CD4-positive, alpha-beta T cell treated with Interleukin-2 at 100 ng/mL for 4 hours (primary cell): ENCODE measurements at regions not wholly inside any gene's neighbourhood (a gene's known extent, or its start where the extent isn't known, plus 50 kb on each side); places are given as distances from the start of the nearest gene placed in this dataset.

Source experiments
- DNase-seq: peaks from one replicate; pipeline ENCODE4 v3.0.0-alpha.2; 2020; ENCODE audit warnings: low spot score

GRCh38 chrY:14139521-14139920 is 83.5 kb downstream of the VCY1B start:
- no peak for DNase-seq

- DNase-seq, result no peak
Observed at GRCh38 chrY:14145614-14146013, 89.6 kb downstream of the VCY1B start.

- peak; percentile 16 for DNase-seq
Observed at GRCh38 chrY:14182776-14183175, 126.7 kb downstream of the VCY1B start.

GRCh38 chrY:14222014-14222413 is 166.0 kb downstream of the VCY1B start:
- no peak for DNase-seq

GRCh38 chrY:14231703-14232102 is 175.7 kb downstream of the VCY1B start:
- no peak for DNase-seq

- DNase-seq, result no peak
Observed at GRCh38 chrY:14235070-14235469, 179.0 kb downstream of the VCY1B start.

- no peak for DNase-seq
Observed at GRCh38 chrY:14238277-14238676, 182.2 kb downstream of the VCY1B start.

- DNase-seq, result no peak
Observed at GRCh38 chrY:14246948-14247347, 190.9 kb downstream of the VCY1B start.

GRCh38 chrY:14248878-14249576 is 193.0 kb downstream of the VCY1B start:
- DNase-seq, result no peak

GRCh38 chrY:14255965-14256816 is 200.2 kb downstream of the VCY1B start:
- DNase-seq, result peak; percentile 26

- peak; percentile 0 for DNase-seq
Observed at GRCh38 chrY:14256817-14257168, 200.8 kb downstream of the VCY1B start.

- DNase-seq, result no peak
Observed at GRCh38 chrY:14277029-14277428, 221.0 kb downstream of the VCY1B start.

- DNase-seq, result no peak
Observed at GRCh38 chrY:14290656-14291375, 233.5 kb upstream of the NLGN4Y start.

- no peak for DNase-seq
Observed at GRCh38 chrY:14292382-14292781, 231.9 kb upstream of the NLGN4Y start.

- DNase-seq, result peak; percentile 4
Observed at GRCh38 chrY:14300775-14301174, 223.6 kb upstream of the NLGN4Y start.

GRCh38 chrY:14301552-14301951 is 222.8 kb upstream of the NLGN4Y start:
- peak; percentile 15 for DNase-seq

- peak; percentile 24 for DNase-seq
Observed at GRCh38 chrY:14328677-14329345, 195.5 kb upstream of the NLGN4Y start.

GRCh38 chrY:14330362-14330761 is 194.0 kb upstream of the NLGN4Y start:
- DNase-seq, result no peak

GRCh38 chrY:14339524-14339923 is 184.8 kb upstream of the NLGN4Y start:
- no peak for DNase-seq

GRCh38 chrY:14340459-14341143 is 183.7 kb upstream of the NLGN4Y start:
- DNase-seq, result peak; percentile 82

- DNase-seq, result peak; percentile 77
Observed at GRCh38 chrY:14344648-14345333, 179.5 kb upstream of the NLGN4Y start.
